ENCODE measurements at regions not wholly inside any gene's neighbourhood (a gene's known extent, or its start where the extent isn't known, plus 50 kb on each side); places are given as distances from the start of the nearest gene placed in this dataset.
A peak's percentile ranks its signal among the peaks of the same experiment; 100 is the strongest.
"Not testable (repeated sequence)": the region's sequence is repeated elsewhere in the genome, so short reads cannot be mapped to it uniquely, and the experiment has no call there.

DNA sequence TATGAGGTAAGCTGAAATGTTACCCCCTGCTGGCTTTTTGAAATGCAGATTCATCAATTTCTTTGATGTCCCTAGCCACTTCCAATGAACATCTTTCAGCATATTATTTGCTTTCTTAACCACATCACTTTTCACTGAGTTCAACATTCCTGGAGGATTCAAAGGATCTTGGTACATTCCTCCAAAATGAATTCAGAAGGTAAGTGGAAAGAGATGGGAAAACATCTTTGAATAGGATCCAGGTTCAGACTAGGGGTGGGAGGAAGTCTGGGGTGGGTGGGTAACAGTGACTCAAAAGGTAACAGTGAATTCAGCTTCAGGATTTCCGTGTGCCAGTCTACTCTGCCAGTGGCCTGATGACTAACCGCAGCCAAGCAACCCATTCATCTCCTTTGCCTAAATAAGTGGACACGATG, 180.7 kb downstream of the ZC3H11B start:
- DNase-seq: no peak

DNA sequence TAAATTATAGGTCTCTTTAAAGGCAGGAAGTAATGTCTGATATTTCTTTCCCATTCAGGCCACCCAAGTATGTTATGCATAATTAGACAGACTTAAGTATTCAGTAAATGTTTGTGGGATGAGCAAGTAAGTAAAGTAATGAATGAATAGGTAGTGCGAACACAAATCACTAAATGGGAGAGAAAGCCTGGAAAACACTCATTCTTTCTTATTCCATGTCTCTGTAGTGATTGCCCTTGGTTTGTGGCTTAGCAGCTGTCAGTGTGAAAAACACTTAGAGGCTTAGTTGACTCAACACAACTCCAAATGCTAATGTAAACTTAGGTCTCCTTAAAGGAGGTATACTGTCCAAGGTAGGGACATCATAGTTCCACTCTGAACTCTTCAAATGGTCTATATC, 182.5 kb downstream of the ZC3H11B start:
- peak; percentile 7 for DNase-seq

DNA sequence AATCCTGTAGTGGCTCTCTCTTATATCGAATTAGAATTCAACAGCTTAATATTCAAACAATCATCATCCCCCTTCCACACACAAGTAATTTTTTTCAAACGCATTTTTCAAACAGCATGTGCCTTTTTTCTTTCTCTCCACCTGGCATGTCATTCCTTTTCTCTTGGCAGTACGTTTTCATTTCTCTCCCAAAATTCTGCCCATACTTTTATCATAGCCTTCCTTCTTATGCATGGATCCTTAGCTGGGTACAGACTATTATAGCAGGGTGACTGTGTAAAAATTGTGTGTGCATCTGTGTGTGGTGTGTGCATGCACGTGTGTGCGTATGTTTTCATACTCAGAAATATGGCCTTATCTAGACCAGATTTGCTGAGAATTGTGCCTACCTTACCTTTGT, 184.3 kb downstream of the ZC3H11B start:
- DNase-seq: no peak

DNA sequence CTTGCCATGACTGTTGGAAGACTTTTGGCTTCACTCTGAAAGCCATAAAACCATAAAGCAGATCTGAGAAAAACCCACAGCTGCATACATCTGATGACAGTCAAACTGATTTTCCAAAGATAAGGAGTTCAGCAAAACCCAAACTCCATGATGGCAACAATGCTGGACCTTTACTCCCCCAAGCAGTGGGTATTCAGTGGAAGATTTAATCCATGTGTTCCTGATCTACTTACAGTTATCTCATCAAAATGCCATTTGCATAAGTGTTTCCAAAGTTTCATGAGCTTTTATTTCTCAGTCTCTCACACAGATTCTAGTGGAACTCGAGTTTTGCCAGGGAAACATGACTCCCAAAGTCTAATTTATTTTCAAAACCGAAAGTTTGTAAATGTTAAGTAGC, 184.9 kb downstream of the ZC3H11B start:
- no peak for DNase-seq

DNA sequence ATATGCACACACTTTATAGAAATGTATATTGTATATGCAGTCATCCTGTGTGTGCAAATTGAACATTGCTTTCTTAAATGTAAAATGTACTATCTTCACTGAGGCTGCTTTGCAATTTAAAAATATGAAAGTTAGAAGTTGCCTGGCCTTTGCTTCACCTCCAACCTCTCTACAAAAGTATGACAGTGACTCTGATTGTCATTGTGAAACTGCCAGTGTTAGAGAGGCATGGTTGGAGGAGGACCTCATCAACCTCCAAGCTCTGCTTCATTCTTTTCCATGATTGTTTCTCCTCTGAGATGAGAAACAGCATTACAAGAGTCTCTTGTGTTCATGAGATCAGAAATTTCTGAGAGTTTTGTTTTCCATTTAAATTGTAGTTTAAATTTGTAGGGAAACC, 185.5 kb downstream of the ZC3H11B start:
- no peak for DNase-seq

DNA sequence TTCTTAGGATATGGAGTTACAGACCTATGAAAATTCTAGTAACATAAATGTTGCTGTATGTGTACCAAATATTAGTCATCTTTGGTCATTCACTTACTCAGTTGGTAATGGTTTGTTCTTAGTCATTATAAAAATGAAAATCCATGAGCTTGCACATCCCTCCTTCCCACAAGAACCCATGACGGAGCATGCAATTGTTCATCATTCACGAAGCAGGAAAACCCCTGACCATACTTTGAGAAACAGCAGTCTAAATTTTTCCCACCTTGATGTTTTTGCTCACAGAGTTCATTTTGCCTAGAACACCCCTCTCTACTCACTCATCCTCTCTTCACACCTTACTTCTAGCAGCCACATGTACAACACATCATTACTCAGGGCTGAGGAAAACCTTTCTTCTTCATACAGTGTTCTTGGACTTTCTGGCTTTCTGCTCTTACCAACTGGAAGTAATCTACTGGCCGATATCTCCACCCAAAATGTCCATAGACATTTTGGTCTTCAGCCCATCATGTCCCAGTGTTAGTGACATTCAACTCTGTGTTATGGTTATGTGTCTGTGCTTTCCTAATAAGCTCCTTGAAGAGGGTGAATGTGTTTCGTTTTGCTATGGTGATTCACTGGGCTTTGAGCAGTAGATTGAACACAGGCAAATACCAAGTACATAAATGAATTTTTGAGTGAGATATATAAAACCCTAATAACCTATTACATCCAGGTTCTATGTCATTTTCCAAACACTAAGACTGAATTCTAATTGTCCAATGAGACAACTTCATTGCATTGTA, 189.9 kb downstream of the ZC3H11B start:
- peak; percentile 56 for DNase-seq

DNA sequence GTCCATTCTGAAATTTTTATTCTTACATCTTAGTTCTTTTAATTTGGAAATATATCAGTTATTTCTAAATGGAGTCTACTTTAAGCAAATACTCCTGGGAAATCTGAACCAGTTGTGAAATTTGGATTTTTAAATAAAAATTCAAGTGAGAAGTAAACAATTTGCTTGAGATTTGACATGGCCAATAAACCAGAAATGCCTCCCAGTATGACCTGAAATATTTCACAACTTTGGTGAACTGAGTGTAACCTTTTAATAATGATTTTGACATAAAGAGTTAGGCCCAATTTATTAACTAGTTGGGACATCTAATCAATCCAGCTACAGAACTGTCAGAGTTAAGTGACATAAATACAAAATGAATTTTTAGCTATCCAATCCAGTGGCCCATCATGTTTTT, 192.0 kb downstream of the ZC3H11B start:
- no peak for DNase-seq

DNA sequence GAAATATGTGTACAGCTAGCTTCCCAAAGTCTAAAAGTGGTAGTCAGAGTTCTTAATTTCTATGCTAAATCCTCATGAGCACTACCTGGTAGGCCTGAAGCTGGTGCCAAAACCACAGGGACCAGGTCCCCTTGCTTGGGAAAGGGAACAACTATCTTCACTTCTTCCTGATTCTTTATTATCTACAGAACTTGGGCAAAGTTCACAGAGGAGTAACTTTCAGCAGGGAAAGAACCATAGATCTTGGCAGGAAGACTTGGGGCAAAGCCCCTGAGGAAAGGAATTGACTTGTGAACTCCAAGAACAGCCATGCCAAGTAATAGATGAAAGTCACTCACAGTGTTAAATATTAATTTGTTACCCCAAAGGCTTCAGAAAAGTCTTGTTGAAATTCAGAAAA, 193.0 kb downstream of the ZC3H11B start:
- DNase-seq: no peak

DNA sequence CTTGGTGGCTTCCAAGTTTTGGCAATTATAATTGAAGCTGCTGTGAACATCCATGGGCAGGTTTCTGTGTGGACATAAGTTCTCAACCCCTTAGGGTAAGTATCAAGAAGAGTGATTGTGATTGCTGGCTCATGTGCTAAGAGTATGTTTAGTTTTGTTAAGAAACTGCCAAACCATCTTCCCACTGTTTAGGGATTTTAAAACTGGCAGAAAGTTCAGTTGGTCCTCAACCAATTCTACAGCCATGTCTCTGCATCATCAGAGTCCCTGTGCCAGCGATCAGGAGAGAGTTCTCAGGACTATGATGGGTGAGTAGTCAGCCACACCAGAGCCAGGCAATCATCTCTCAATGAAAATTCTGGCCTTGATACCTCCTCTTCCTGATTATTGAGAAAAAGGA, 193.8 kb downstream of the ZC3H11B start:
- DNase-seq: no peak

DNA sequence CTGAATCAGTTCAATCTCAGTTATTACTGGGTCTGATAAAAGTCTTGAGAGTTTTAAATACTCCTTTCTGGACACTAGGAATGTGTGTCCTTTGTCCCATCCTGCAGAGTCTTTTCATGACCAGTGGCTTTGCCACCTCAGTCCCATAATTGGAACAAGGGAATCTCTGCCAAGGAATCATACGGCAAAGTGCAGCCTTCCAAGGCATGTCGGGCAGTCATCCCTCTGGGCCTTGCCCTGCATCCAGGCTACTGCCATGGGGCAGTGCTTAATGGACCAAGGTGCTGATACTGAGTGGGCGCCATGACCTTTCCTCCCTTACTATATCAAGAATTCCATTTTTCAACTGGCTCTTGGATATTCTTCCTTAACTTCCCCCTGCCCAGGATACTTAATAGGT, 195.3 kb downstream of the ZC3H11B start:
- DNase-seq: no peak

DNA sequence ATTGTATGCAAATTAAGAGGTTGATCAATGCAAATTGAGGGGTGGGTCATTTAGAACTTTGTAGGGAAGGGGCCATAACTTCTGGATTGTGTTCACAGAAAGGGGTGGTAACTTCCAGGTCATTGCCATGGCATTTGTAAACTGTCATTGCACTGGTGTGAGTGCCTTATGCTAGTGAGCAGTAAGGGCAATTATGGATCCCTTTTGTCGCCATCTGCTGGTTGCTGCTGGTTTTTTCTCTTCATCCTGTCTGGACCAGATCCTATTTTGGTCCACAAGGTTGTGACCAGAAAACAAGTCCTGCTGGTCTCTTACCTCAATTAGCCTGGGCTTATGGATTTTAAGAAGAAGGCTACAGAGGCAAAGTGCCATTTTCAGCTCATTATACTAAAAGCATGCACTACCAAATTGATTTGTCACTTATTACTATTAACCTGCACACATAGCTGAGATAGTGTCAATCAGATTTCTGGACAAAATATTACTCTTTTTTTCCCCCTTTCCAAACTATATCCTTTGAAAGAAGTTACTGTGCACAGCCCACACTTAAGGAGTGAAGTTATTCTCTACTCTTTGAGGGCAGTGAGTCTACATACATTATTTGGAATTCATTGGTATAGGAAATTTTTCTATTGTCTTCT, 196.2 kb downstream of the ZC3H11B start:
- DNase-seq: peak; percentile 56

DNA sequence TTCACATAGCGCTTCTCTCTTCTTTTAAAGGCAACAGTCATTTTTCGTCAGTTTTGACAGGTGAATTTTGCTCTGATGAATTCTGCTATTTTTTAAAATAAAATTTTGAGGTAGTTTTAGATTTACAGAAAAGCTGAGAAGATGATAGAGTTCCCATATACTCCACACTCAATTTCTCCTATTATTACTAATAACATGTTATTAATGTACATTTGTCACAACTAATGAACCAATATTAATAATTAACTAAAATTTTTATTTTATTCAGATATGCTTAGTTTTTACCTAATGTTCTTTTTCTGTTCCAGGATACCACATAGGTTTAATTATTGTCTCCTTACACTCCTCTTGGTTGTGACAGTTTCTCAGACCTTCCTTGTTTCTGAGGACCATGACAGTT, 197.0 kb downstream of the ZC3H11B start:
- no peak for DNase-seq

DNA sequence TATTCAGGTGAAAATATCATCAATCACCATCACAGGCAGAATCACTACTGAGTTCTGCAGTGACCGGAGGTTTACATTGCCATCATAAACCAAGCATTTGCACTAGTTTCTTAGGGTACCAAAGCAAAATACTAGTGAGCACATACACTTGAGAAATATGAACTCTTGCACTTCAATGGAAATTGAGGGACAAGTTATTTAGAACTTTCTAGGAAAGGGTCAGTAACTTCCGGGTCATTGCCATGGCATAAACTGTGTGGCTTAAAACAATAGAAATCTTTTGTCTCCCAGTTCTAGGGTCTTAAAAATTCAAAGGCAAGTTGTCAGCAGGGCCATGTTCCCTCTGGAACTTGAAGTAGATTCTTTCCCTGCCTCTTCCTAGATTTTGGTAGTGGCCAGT, 197.5 kb downstream of the ZC3H11B start:
- DNase-seq: no peak

DNA sequence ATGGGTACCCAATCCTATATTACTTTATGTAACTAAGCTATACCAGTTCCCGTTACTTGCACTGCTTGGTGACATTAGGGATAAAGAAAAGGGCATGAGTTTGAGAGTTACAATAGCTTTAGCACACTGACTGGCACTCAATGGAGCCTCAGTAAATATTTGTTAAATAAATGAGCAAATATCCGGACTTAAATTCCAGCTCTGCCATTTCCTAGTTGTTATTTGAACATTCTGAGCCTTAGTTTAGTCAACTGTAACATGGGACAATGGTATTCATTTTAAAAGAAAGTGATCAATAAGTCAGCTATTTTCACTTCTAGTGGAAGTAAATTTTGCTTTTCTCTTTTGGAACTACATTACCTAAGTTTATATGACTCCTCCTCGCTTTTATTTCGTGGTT, 198.7 kb downstream of the ZC3H11B start:
- no peak for DNase-seq

DNA sequence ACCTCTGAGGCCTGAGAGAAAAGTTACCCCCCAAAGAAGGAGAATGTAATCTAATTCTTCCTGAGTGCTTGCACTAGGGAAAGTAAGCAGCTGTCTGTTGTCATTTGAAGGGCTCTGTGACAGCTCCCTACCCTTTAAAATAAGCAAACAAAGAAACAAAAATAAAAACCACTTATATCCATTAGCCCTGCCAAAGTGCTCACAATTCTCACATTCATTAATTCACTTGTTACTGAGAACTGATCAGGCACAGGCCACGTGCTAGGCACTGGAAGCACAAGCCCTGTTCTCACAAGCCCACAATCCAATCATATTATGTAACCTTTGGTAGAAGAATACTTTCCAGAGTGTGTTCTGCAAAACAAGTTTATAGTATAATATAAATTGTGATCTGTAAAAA, 199.4 kb downstream of the ZC3H11B start:
- no peak for DNase-seq

DNA sequence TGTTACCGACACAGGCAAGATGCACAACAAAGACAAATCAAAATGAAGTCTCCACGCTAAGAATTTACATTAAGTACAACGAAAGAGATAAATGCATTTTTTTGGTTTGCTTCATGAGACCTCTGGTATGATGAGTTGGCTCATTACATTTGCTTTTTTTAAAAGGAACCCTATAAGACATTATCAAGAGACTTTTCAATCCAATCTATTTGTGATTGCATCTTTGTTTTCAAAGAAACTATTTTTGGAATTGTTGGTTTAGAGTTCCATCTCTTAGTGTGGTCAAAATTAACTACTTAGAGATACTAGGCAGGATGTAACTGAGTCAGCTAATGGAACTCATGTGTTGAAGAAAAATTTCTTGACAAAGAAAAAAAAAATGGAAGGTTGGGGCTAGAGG, 200.1 kb downstream of the ZC3H11B start:
- peak; percentile 80 for DNase-seq

DNA sequence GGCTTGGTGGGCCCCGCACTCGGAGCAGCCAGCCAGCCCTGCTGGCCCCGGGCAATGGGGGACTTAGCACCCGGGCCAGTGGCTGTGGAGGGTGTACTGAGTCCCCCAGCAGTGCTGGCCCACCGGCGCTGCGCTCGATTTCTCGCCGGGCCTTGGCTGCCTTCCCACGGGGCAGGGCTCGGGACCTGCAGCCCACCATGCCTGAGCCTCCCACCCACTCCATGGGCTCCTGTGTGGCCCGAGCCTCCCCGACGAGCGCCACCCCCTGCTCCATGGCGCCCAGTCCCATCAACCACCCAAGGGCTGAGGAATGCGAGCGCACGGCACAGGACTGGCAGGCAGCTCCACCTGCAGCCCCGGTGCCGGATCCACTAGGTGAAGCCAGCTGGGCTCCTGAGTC, 202.2 kb downstream of the ZC3H11B start:
- not testable (repeated sequence) for DNase-seq

DNA sequence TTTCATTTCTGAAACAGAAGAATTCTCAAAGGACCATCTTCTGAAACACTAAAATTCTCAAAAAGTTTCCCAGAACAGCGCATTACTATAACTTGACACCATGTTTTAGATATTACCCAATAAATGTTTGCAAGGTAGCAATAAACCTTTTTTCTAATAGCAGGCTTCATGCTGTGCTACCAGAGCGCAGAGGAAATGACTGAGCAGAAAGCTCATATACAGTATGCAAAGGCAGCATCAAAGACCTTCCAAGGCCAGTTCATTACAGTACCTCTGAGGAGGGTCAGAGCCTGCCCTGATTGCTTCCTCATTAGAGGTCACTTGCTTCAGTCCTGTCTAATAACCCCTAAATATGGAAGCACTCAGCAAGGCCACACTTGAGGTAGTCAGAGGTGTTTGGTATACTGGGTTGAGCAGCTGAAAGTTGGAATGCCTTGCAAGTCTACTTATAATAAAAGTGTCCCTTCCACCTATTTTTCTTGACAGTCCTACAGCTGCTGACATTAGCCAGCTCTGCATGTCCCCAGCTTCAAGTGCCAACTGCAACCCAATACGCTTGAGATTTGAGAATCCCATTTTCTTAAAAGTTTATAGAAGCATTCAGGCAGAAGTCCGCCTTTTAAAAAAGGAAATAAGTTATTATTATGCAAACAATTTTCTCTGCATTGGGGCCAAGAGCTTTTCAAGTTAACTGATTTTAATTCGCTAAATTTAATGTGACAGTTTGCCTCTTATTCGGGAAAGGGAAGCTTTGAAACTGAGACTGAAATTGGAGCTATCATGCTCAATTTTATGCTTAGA, 207.2 kb downstream of the ZC3H11B start:
- DNase-seq: no peak

DNA sequence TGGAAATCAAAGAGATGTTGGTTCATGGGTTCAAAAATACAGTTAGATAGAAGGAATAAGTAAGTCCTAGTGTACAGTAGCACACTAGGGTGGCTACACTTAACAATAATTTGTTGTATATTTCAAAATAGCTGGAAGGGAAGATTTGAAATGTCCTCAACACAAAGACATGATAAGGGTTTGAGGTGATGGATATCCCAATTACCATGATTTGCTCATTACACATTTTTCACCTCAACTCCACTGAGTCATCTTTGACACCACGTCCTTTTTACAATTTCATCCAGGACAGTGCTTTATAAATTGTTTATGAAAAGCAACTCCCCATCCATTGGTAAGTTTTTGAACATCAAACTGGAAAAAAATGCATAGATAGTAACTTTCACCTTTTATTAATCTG, 208.3 kb downstream of the ZC3H11B start:
- no peak for DNase-seq

DNA sequence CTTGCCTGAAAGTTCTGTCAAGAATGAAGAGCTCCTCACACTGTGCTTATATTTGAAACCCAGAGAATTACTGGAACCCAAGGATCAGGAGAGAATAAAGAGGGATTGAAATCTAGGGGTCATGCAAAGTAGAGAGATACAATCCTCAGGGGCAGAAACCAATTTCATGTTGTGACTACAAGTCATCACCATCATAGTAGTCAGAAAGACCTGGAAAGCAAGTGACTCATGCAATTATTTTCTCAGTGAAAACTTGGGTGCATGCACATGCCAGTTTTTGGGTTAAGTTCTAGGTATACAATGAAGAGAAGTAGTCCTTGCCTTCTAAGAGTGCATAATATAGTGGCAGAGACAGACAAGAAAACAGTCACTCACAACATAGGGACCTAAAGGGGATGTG, 210.0 kb downstream of the ZC3H11B start:
- DNase-seq: no peak

DNA sequence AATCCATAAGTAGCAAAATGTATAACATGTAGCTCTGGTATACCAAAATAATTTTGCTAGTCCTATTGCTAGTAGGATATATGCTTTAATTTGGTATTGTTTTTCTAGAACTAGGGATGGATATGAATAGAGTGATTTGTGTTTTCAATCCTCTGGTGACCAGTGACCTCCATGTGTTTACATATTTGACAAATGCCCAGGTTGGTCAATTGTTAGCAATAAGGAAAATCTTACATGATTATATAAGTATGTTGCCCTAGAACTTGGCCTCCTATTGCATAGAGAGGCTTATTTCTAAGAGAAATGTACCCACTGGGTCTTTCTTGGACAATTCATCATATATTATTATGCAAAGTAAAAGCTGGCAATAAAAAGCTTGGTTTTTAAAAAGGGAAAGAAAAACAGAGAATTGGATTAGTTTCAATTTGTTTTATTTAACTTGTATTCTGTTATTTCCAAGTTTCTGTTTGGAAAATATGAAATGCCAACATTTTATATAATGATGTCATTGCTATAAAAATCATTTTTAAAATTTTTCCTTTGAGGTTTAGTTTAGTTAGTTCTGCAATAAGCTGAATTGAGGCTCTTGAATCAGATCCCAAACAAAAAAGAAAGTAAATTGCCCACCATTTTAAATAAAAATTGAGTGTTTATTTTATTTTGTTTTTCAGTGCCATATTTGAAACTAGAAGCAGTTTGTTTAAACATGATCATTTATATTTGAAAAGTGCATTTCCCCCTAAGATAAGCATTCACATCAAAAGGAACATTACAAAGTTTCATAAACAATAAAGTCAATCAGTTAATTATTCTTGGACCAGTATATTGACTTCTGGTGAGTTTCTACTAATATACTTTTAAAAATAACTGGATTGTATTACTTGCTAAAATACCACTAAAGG, 210.9 kb downstream of the ZC3H11B start:
- no peak for DNase-seq

DNA sequence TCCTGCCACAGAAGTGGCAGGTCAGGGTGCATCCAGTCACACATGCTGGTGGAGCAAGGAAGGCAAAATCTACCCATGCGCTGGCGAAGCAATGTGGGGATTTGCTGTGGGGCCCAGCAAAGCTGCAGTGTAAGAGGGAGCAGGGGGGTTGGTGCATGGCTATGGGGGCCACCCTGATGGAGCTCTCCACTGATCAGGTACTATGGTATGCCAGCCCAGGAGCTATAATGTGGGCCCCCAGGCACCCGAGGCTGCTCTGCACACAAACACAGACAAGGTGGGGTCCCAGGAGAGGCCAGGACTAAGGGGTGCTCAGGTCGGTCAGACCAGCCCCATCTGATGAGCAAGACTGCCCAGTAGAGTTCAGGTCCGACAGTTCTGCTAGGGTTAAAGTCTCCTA, 213.5 kb downstream of the ZC3H11B start:
- DNase-seq: no peak
